Transverse colon (tissue), 4 donors: ENCODE measurements at regions not wholly inside any gene's neighbourhood (a gene's known extent, or its start where the extent isn't known, plus 50 kb on each side); places are given as distances from the start of the nearest gene placed in this dataset.

Experiments
- DNase-seq: peaks from one replicate; pipeline ENCODE4 v3.0.0-alpha.2; 2019
- H3K27ac ChIP-seq, 4 donors: fragments of 200-600 bp; sonication (generic); 2 replicates each; pipeline ENCODE4 v1.5.1; 2016 to 2018; ENCODE audit warnings: inconsistent platforms in 4 of 4
- H3K27me3 ChIP-seq: fragments of 200-600 bp; sonication (generic); 2 replicates; pipeline ENCODE4 v1.5.1; 2017; ENCODE audit warnings: inconsistent platforms
- H3K36me3 ChIP-seq, 4 donors: fragments of 200-600 bp; sonication (generic); 2 replicates each; pipeline ENCODE4 v1.5.1; 2017 to 2019; ENCODE audit warnings: inconsistent platforms in 4 of 4
- H3K4me1 ChIP-seq, 4 donors: fragments of 200-600 bp; sonication (generic); 2 replicates each; pipeline ENCODE4 v1.5.1; 2017 to 2020; ENCODE audit warnings: inconsistent platforms in 4 of 4
- H3K4me3 ChIP-seq, 4 donors: fragments of 200-600 bp; sonication (generic); 1 replicate in 1 of 4; 2 replicates in 3 of 4; pipeline versions ENCODE4 v1.5.1 to v1.6.1; 2017 to 2019; ENCODE audit warnings: inconsistent platforms in 4 of 4
- H3K9me3 ChIP-seq, 2 donors: fragments of 200-600 bp; sonication (generic); 2 replicates each; pipeline ENCODE4 v1.5.1; 2017 to 2019; ENCODE audit warnings: inconsistent platforms in 2 of 2
- EP300 ChIP-seq: sonication (generic); formaldehyde crosslinking; IDR thresholded peaks from one replicate; pipeline ENCODE4 v1.6.1; 2017; ENCODE audit warnings: antibody characterized with exemption, low read depth
- POLR2A ChIP-seq: fragments of 450-650 bp; IDR thresholded peaks from one replicate; pipeline ENCODE4 v1.6.1; 2016; ENCODE audit warnings: antibody characterized with exemption, mild to moderate bottlenecking, moderate library complexity
- POLR2AphosphoS5 ChIP-seq, 3 donors: sonication (generic); formaldehyde crosslinking; IDR thresholded peaks; one replicate each; pipeline ENCODE4 v1.6.1; 2016; ENCODE audit warnings: antibody characterized with exemption in 3 of 3
- WGBS, 2 donors: methylation state at CpG; one replicate each; pipeline ENCODE4 v1.1.5; 2018; ENCODE audit warnings: low coverage in 1 of 2; 5-methylcytosine and 5-hydroxymethylcytosine counted together
- in situ Hi-C, 4 donors: fragments of 200-750 bp; cut with MboI; loops; one replicate each; pipeline versions ENCODE4 v1.15.0 to v1.15.1; 2017; ENCODE audit warnings: low sequenced_read_pairs in 3 of 4, low pct_ligation_motif_present in 1 of 4, low pct_unique_long_range_greater_than_20kb in 1 of 4
- intact Hi-C: fragments of 100-400 bp; cut with DNase I; formaldehyde crosslinking; loops from one replicate; pipeline ENCODE4 v1.15.1; 2023; ENCODE audit warnings: low total_unique reads
- TF ChIP-seq, protein P1 (sequence below), 5 experiments: fragments of 200-600 bp in 3 of 5; fragments of 450-650 bp in 2 of 5; sonication (generic) in 3 of 5; IDR thresholded peaks; 1 replicate in 2 of 5; 2 replicates in 3 of 5; pipeline ENCODE4 v1.5.1; 2016 to 2017; ENCODE audit warnings: antibody characterized with exemption in 5 of 5, inconsistent platforms in 3 of 5, mild to moderate bottlenecking in 2 of 5, moderate library complexity in 1 of 5

DNA sequence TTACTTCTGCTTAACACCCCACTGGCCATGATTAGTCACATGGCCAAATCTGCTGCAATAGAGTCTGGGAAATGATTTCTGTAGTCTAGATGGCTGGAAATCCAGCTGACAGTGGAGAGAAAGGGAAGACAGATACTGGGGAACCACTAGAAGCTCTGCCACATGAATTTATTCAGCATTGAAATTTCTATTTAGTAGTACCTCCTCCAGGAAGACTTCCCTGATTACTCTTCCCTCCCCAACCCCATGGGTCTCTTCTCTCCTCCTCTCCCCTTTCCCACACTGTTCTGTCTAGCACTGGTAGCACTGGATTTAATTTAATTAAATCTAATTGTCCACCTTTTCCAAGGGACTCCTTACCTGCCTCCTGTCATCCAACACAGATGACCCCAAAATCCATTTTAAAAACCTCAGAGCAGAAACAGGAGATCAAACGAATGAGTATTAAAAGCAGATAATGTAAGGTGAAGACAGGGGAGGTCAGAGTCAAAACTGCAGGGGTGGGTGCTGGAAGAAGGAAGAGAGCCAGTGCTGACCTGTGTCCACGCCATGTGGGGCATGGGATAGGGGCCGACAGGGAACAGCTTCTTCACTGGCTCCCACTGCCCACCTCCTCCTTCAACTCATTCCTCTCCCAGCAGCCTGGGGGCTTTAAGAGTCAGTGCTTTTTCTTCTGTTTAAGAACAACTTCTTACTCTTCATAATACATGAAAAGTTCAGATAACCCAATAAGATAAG, 169.2 kb upstream of the HS6ST1 start:
- no peak for DNase-seq
- Histone ChIP-seq H3K4me1 (no peaks in the 10 kb centered on the region), H3K9me3 (no peaks in the 10 kb centered on the region), H3K27me3 (peaks cover 3% of the 10 kb centered on the region), H3K36me3 (no peaks in the 10 kb centered on the region), H3K27ac (no peak overlapping the region), H3K4me3 (no peak overlapping the region)
- intact Hi-C loops (no loop called here), in situ Hi-C loops (no loop called here)
- TF ChIP-seq POLR2A: no peak
- no peak for TF ChIP-seq POLR2AphosphoS5 (IDR thresholded peaks at IDR 0.05)
- TF ChIP-seq EP300: no peak
- TF ChIP-seq, protein P1, sequence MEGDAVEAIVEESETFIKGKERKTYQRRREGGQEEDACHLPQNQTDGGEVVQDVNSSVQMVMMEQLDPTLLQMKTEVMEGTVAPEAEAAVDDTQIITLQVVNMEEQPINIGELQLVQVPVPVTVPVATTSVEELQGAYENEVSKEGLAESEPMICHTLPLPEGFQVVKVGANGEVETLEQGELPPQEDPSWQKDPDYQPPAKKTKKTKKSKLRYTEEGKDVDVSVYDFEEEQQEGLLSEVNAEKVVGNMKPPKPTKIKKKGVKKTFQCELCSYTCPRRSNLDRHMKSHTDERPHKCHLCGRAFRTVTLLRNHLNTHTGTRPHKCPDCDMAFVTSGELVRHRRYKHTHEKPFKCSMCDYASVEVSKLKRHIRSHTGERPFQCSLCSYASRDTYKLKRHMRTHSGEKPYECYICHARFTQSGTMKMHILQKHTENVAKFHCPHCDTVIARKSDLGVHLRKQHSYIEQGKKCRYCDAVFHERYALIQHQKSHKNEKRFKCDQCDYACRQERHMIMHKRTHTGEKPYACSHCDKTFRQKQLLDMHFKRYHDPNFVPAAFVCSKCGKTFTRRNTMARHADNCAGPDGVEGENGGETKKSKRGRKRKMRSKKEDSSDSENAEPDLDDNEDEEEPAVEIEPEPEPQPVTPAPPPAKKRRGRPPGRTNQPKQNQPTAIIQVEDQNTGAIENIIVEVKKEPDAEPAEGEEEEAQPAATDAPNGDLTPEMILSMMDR (IDR thresholded peaks at IDR 0.05): no peak
- 70% methylated on average over 3 of the region's 3 CpGs; no CpG with 5 or more reads in 1 of the 2 donors for WGBS, 2 donors

DNA sequence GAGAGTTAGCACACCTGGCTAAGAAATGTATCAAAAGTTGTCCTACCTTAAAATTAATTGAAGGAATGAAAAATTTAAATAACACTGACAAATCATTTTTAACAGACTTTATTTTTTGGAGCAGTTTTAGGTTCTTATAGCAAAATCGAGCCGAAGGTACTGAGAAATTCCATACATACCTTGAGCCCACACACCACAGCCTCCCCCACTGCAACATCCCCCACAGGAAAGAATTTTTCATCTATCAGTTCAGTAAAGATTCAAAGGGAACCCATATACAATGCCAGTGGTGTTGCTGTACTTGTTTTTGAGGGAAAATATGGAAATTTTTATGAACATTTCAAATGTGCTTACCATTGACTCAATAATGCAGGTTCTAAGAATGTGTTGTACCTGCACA, 169.8 kb upstream of the HS6ST1 start:
- Histone ChIP-seq H3K27ac (no peak overlapping the region), H3K4me1 (no peaks in the 10 kb centered on the region), H3K27me3 (peaks cover 3% of the 10 kb centered on the region), H3K4me3 (no peak overlapping the region), H3K9me3 (no peaks in the 10 kb centered on the region), H3K36me3 (no peaks in the 10 kb centered on the region)
- intact Hi-C loops (no loop called here), in situ Hi-C loops (no loop called here)
- TF ChIP-seq POLR2AphosphoS5 (IDR thresholded peaks at IDR 0.05) (no peak), EP300 (no peak), POLR2A (no peak)
- TF ChIP-seq, protein P1 (IDR thresholded peaks at IDR 0.05): no peak
- 79 to 85% methylated on average over 2 of the region's 2 CpGs for WGBS, 2 donors
- DNase-seq: no peak

DNA sequence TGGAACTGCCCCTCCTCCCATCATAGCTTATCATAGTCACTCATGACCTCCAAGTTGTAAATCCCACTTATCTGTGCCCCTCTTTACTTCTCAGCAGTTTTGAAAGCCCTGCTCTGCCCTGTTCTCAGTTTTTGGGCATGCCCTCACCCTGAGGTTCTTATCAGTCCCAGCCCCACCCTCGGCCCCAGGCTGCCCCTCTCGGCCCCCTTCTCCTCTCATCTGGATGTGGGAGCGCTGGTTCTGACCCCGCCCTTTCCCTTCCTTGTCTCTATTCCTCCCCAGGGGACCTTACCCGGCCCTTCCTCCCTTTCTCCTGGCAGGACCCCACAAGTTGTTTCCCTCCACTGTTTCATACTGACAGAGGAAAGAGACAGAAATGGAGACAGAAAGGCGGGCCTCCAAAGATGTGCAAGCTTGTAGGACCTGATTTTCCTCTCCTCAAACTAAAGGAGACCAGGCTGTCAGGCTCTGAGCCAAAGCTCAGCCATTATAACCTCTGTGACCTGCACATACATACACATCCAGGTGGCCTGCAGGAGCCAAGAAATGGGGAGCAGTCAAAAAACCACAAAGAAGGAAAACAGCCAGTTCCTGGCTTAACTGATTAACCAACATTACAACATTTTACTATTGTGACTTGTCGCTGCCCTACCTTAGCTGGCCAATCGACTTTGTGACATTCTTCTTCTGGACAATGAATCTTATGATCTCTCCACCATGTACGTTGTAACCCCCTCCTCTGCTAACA, 171.0 kb upstream of the HS6ST1 start:
- no peak for TF ChIP-seq EP300
- H3K9me3 ChIP-seq: no peaks in the 10 kb centered on the region
- no peaks in the 10 kb centered on the region for H3K36me3 ChIP-seq
- no peak overlapping the region for H3K27ac ChIP-seq
- in situ Hi-C loops: no loop called here
- peaks cover 3% of the 10 kb centered on the region for H3K27me3 ChIP-seq
- intact Hi-C loops: loop anchor here (5.0 kb wide), 1 partner anchor 1033 kb away; no protein-coding TSS in a partner anchor
- H3K4me1 ChIP-seq: no peaks in the 10 kb centered on the region
- WGBS, 2 donors: 32 to 40% methylated on average over 8 to 9 of the region's 9 CpGs
- H3K4me3 ChIP-seq: no peak overlapping the region
- DNase-seq: no peak

DNA sequence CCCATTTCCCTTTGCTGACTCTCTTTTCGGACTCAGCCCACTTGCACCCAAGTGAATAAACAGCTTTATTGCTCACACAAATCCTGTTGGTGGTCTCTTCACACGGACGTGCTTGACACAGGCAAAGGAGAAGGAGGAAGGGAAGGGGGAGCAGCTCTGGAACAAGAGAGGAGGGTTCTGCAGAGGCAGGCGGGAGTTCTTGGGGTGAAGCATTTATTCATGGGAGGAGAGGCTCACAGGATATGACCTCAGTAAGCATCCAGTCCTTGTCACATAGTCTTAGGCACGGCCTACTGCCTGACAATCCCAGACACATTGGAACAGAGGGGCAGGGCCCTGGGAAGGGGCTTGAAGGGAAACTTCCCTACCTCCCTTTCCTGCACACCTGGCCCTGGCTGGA, 171.7 kb upstream of the HS6ST1 start:
- peaks cover 3% of the 10 kb centered on the region for H3K27me3 ChIP-seq
- H3K9me3 ChIP-seq: no peaks in the 10 kb centered on the region
- WGBS, 2 donors: 46 to 69% methylated on average over 4 to 5 of the region's 5 CpGs
- no peaks in the 10 kb centered on the region for H3K4me1 ChIP-seq
- H3K27ac ChIP-seq: no peak overlapping the region
- no peak overlapping the region for H3K4me3 ChIP-seq
- no peak for DNase-seq
- in situ Hi-C loops: no loop called here
- H3K36me3 ChIP-seq: no peaks in the 10 kb centered on the region
- intact Hi-C loops: loop anchor here (5.0 kb wide), 1 partner anchor 1032 kb away; no protein-coding TSS in a partner anchor
- TF ChIP-seq POLR2A (no peak), POLR2AphosphoS5 (IDR thresholded peaks at IDR 0.05) (no peak), EP300 (no peak)
- TF ChIP-seq, protein P1 (IDR thresholded peaks at IDR 0.05): no peak
